OCI-LY1 (cell line): ENCODE measurements at regions not wholly inside any gene's neighbourhood (a gene's known extent, or its start where the extent isn't known, plus 50 kb on each side); places are given as distances from the start of the nearest gene placed in this dataset.

Experiments used
- CTCF ChIP-seq: fragments of 200-600 bp; sonication (generic), shearing (Covaris generic); IDR thresholded peaks from 2 replicates; pipeline ENCODE4 v1.5.1; 2017; ENCODE audit warnings: mild to moderate bottlenecking, antibody characterized with exemption, low read length, moderate library complexity, mixed read lengths
- EZH2 ChIP-seq: fragments of 200-600 bp; sonication (generic), shearing (Covaris generic); IDR thresholded peaks from 2 replicates; pipeline ENCODE4 v1.8.0; 2017; ENCODE audit warnings: borderline replicate concordance, mixed run types, mild to moderate bottlenecking, antibody characterized with exemption, low read length, moderate library complexity, mixed read lengths

- TF ChIP-seq CTCF: no peak
- TF ChIP-seq EZH2: no peak
Observed at GRCh38 chr7:69184339-69184738, 413.9 kb upstream of the AUTS2 start.
